Endothelial cell of umbilical vein (primary cell): ENCODE measurements at regions not wholly inside any gene's neighbourhood (a gene's known extent, or its start where the extent isn't known, plus 50 kb on each side); places are given as distances from the start of the nearest gene placed in this dataset.

Experiments used
- EZH2 ChIP-seq: IDR thresholded peaks from 2 replicates; pipeline ENCODE4 v1.6.1; 2012; ENCODE audit warnings: borderline replicate concordance, low read depth, mild to moderate bottlenecking, moderate library complexity, low read length, inconsistent platforms; ENCODE audit not compliant: severe bottlenecking
- FOS ChIP-seq: IDR thresholded peaks from 2 replicates; pipeline ENCODE4 v1.6.1; 2011; ENCODE audit warnings: mild to moderate bottlenecking, low read length, moderate library complexity, borderline replicate concordance; ENCODE audit not compliant: insufficient read depth
- GATA2 ChIP-seq: IDR thresholded peaks from 2 replicates; pipeline ENCODE4 v1.7.0; 2011; ENCODE audit warnings: low read depth, mild to moderate bottlenecking, moderate library complexity, mixed read lengths, low read length; ENCODE audit not compliant: insufficient read length, insufficient read depth
- MYC ChIP-seq: IDR thresholded peaks from one replicate; pipeline ENCODE4 v1.6.1; 2011; ENCODE audit warnings: mild to moderate bottlenecking, low read depth, low read length
- POLR2A ChIP-seq: IDR thresholded peaks from 2 replicates; pipeline ENCODE4 v1.6.1; 2012; ENCODE audit warnings: low read depth, mild to moderate bottlenecking, control low read depth, low read length
- POLR2AphosphoS5 ChIP-seq: IDR thresholded peaks from 2 replicates; pipeline ENCODE4 v1.6.1; 2012; ENCODE audit warnings: low read depth, mild to moderate bottlenecking, control low read depth, low read length, moderate library complexity; ENCODE audit not compliant: insufficient read depth
- TF ChIP-seq, protein P1 (sequence below), 2 donors: IDR thresholded peaks; 1 replicate in 1 of 2; 2 replicates in 1 of 2; pipeline ENCODE4 v1.5.1; 2011; ENCODE audit warnings: low read length in 2 of 2, mild to moderate bottlenecking in 2 of 2, moderate library complexity in 2 of 2, control low read depth in 1 of 2, inconsistent platforms in 1 of 2, low read depth in 1 of 2; ENCODE audit not compliant: insufficient read depth in 1 of 2; ENCODE audit errors: extremely low read depth in 1 of 2
- TF ChIP-seq, protein P2 (sequence below): IDR thresholded peaks from 2 replicates; pipeline ENCODE4 v1.6.1; 2011; ENCODE audit not compliant: insufficient read depth, insufficient read length

DNA sequence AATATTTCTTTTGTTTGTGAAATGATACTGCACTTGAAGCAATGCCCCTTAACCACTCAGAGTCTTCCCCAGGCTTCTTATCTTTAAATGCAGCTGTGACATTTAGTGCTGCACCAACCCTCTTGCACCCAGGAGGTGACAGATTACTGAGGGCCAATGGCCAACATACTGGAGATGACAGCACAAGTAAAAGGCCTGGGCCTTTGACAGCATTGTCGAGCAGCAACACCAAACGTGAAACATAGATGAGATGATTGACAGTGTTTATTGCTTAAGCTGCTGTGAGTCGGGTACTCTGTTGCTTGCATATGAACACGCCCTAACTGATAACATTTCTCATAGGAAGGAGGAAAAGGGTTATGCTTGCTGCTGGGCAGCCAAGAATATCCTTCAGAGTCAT, 80.3 kb downstream of the THNSL2 start:
- TF ChIP-seq, protein P1, sequence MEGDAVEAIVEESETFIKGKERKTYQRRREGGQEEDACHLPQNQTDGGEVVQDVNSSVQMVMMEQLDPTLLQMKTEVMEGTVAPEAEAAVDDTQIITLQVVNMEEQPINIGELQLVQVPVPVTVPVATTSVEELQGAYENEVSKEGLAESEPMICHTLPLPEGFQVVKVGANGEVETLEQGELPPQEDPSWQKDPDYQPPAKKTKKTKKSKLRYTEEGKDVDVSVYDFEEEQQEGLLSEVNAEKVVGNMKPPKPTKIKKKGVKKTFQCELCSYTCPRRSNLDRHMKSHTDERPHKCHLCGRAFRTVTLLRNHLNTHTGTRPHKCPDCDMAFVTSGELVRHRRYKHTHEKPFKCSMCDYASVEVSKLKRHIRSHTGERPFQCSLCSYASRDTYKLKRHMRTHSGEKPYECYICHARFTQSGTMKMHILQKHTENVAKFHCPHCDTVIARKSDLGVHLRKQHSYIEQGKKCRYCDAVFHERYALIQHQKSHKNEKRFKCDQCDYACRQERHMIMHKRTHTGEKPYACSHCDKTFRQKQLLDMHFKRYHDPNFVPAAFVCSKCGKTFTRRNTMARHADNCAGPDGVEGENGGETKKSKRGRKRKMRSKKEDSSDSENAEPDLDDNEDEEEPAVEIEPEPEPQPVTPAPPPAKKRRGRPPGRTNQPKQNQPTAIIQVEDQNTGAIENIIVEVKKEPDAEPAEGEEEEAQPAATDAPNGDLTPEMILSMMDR (IDR thresholded peaks at IDR 0.05; ENCODE audit: extremely low read depth in 1 of 2, insufficient read depth in 1 of 2, low read depth in 1 of 2, low read length in 2 of 2) = no peak
- TF ChIP-seq POLR2A = no peak
- no peak for TF ChIP-seq EZH2
- TF ChIP-seq POLR2AphosphoS5 = no peak
- TF ChIP-seq, protein P2, sequence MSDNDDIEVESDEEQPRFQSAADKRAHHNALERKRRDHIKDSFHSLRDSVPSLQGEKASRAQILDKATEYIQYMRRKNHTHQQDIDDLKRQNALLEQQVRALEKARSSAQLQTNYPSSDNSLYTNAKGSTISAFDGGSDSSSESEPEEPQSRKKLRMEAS = no peak
- TF ChIP-seq FOS = no peak
- no peak for TF ChIP-seq MYC
- no peak for TF ChIP-seq GATA2
